GM12892 (cell line): ENCODE measurements at regions not wholly inside any gene's neighbourhood (a gene's known extent, or its start where the extent isn't known, plus 50 kb on each side); places are given as distances from the start of the nearest gene placed in this dataset.

ENCODE experiments used
- POLR2A ChIP-seq: IDR thresholded peaks from 2 replicates; pipeline ENCODE4 v1.6.1; 2011; ENCODE audit warnings: low read depth, low read length, control low read depth
- POLR2AphosphoS5 ChIP-seq: IDR thresholded peaks from 2 replicates; pipeline ENCODE4 v1.6.1; 2011; ENCODE audit warnings: low read depth, low read length, control low read depth
- TAF1 ChIP-seq: IDR thresholded peaks from 2 replicates; pipeline ENCODE4 v1.6.1; 2011; ENCODE audit warnings: low read depth, mild to moderate bottlenecking, control low read depth, low read length, borderline replicate concordance

- no peak for TF ChIP-seq POLR2A
- TF ChIP-seq POLR2AphosphoS5: no peak
- no peak for TF ChIP-seq TAF1
Measured at GRCh38 chr6:26226579-26226967, 138.4 kb upstream of the BTN3A2 start.
